Keratinocyte (primary cell): ENCODE measurements at regions not wholly inside any gene's neighbourhood (a gene's known extent, or its start where the extent isn't known, plus 50 kb on each side); places are given as distances from the start of the nearest gene placed in this dataset.

Experiments used
- EZH2 ChIP-seq: IDR thresholded peaks from one replicate; pipeline ENCODE4 v1.6.1; 2012; ENCODE audit warnings: inconsistent platforms, mild to moderate bottlenecking, low read length, moderate library complexity
- TF ChIP-seq, protein P1 (sequence below), 3 experiments: IDR thresholded peaks in 1 of 3; conservative IDR thresholded peaks in 1 of 3; optimal IDR thresholded peaks in 1 of 3; 2 replicates in 2 of 3; 3 replicates in 1 of 3; pipeline versions ENCODE3 to v1.5.1; 2011; ENCODE audit warnings: low read length in 3 of 3, mild to moderate bottlenecking in 3 of 3, moderate library complexity in 2 of 3, control low read depth in 1 of 3, inconsistent platforms in 1 of 3; ENCODE audit not compliant: insufficient read depth in 2 of 3; ENCODE audit errors: extremely low read depth in 1 of 3

DNA sequence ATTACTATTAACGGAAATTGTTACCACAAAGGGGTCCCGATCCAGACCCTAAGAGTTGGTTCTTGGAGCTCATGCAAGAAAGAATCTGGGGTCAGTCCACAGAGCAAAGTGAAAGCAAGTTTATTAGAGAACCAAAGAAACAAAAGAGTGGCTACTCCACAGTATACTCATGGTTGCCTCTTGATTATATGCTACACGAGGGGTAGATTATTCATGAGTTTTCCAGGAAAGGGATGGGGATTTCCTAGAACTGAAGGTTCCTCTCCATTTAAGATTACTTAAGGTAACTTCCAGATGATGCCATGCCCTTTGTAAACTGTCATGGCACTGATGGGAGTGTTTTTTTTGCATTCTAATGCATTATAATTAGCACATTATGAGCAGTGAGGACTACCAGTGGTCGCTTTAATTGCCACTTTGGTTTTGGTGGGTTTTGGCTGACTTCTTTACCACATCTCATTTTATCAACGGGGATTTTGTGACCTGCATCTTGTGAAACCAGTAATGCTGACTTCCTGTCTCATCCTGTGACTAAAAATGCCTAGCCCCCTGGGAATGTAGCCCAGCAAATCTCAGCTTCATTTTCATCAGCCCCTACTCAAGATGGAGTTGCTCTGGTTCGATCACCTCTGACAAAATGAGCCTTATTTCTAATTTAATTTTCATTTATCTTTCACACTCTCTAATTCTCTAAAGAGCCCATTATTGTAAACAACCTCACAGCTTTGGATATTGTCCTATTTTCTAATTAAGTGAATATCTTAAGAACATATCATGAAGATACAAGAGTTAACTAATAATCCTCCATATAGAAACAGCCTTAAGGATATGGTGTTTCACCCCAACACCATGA, 336.3 kb downstream of the RASEF start:
- TF ChIP-seq EZH2 = no peak
- TF ChIP-seq, protein P1, sequence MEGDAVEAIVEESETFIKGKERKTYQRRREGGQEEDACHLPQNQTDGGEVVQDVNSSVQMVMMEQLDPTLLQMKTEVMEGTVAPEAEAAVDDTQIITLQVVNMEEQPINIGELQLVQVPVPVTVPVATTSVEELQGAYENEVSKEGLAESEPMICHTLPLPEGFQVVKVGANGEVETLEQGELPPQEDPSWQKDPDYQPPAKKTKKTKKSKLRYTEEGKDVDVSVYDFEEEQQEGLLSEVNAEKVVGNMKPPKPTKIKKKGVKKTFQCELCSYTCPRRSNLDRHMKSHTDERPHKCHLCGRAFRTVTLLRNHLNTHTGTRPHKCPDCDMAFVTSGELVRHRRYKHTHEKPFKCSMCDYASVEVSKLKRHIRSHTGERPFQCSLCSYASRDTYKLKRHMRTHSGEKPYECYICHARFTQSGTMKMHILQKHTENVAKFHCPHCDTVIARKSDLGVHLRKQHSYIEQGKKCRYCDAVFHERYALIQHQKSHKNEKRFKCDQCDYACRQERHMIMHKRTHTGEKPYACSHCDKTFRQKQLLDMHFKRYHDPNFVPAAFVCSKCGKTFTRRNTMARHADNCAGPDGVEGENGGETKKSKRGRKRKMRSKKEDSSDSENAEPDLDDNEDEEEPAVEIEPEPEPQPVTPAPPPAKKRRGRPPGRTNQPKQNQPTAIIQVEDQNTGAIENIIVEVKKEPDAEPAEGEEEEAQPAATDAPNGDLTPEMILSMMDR (optimal IDR thresholded peaks at IDR 0.05 in 1 of 3, IDR thresholded peaks at IDR 0.05 in 1 of 3, conservative IDR thresholded peaks at IDR 0.05 in 1 of 3; ENCODE audit: extremely low read depth in 1 of 3, insufficient read depth in 2 of 3, low read length in 3 of 3) = no peak
